Osteocyte (in vitro differentiated cells): ENCODE measurements at regions not wholly inside any gene's neighbourhood (a gene's known extent, or its start where the extent isn't known, plus 50 kb on each side); places are given as distances from the start of the nearest gene placed in this dataset.

Experiments used
- DNase-seq: peaks from one replicate; pipeline ENCODE4 v3.0.0; 2021; ENCODE audit warnings: mixed read lengths; ENCODE audit not compliant: unreplicated experiment; ENCODE audit errors: extremely low spot score
- H3K27ac Mint-ChIP-seq: one replicate; pipeline ENCODE4 v1.8.0; 2021; ENCODE audit warnings: mild to moderate bottlenecking, mixed read lengths; ENCODE audit not compliant: unreplicated experiment
- H3K27me3 Mint-ChIP-seq: one replicate; pipeline ENCODE4 v1.8.0; 2021; ENCODE audit warnings: mixed read lengths; ENCODE audit not compliant: unreplicated experiment
- H3K36me3 Mint-ChIP-seq: one replicate; pipeline ENCODE4 v1.8.0; 2021; ENCODE audit warnings: mixed read lengths; ENCODE audit not compliant: unreplicated experiment
- H3K4me1 Mint-ChIP-seq: one replicate; pipeline ENCODE4 v1.8.0; 2021; ENCODE audit warnings: mixed read lengths; ENCODE audit not compliant: unreplicated experiment
- H3K4me3 Mint-ChIP-seq: one replicate; pipeline ENCODE4 v1.8.0; 2021; ENCODE audit warnings: mild to moderate bottlenecking, moderate library complexity, mixed read lengths; ENCODE audit not compliant: unreplicated experiment
- H3K9me3 Mint-ChIP-seq: one replicate; pipeline ENCODE4 v1.8.0; 2021; ENCODE audit warnings: mixed read lengths; ENCODE audit not compliant: unreplicated experiment
- CTCF ChIP-seq: fragments of 200-600 bp; sonication (generic); IDR thresholded peaks from 2 replicates; pipeline ENCODE4 v1.5.0; 2021; ENCODE audit warnings: antibody characterized with exemption, mild to moderate bottlenecking, moderate library complexity

DNA sequence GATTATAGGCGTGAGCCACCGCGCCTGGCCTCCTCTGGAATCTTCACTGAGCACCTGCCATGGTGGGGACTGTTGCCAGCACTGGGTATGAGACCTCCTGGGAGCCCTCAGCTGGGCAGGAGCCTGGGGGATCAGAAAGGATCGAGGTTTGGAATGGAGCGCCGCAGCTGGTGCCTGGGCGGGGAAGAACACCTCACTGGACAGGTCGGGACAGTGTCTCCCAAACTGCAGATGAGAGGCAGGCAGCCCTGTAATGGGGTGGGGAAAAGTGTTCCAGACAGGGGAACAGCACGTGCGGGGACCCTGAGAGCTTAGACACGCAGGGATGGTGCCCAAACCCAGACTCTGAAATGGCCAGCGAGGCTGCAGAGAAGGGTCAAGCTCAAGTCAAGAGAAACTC is 150.9 kb upstream of the C1orf174 start:
- H3K4me3 Mint-ChIP-seq = no peak overlapping the region
- H3K27ac Mint-ChIP-seq = no peak overlapping the region
- no peak for TF ChIP-seq CTCF
- no peaks in the 10 kb centered on the region for H3K36me3 Mint-ChIP-seq
- no peaks in the 10 kb centered on the region for H3K4me1 Mint-ChIP-seq
- no peaks in the 10 kb centered on the region for H3K27me3 Mint-ChIP-seq
- peaks cover 5% of the 10 kb centered on the region for H3K9me3 Mint-ChIP-seq
- DNase-seq = no peak

DNA sequence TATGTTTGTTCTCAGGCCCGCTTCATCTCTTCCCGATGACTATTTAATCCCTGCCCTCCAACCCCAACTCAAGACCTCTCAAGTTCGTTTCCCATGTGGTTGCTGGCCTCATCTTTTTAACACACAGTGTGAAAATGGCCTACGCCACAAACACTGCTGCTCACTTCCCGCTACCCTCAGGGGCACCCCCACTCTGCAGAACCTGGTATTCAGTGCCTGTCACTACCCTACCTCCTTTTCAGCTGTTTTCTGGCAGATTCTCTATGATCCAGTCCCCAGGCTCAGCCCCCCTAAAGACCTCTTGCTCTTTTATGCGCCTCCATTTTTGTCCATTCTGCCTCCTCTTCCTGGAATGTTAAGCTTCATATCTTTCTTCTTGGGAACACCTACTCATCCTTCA is 152.6 kb upstream of the C1orf174 start:
- peaks cover 11% of the 10 kb centered on the region for H3K9me3 Mint-ChIP-seq
- H3K4me1 Mint-ChIP-seq = no peaks in the 10 kb centered on the region
- no peak for TF ChIP-seq CTCF
- H3K4me3 Mint-ChIP-seq = no peak overlapping the region
- H3K36me3 Mint-ChIP-seq = no peaks in the 10 kb centered on the region
- DNase-seq = no peak
- H3K27me3 Mint-ChIP-seq = no peaks in the 10 kb centered on the region
- no peak overlapping the region for H3K27ac Mint-ChIP-seq

DNA sequence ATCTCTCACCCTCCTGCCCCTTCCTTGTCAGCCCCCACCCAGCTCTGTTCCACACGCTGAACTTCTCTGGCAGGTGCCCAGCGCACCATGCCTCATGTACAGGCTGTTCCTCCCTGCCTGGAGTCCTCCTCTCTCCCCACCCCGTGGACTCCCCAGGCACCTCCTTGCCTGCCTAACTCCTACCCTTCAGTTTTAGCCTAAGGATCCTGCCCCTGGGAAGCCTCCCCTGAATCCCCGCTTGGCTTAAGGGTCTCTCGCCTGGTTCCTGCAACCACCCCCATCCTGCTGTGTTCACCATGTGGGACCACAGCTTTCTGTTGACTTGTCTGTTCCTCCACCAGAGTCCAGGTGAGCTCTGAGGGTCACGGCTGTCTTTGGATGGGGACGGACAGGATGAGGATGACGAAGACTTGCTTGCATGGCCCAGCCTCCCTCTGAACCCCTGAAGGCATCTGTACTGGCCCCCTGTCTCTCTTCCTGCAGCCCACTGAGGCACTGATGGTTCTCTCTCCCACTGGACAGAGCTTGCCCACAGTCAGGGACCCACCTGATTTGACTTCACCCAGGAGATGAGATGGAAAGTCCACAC is 153.2 kb upstream of the C1orf174 start:
- H3K27ac Mint-ChIP-seq = no peak overlapping the region
- no peak for DNase-seq
- H3K36me3 Mint-ChIP-seq = no peaks in the 10 kb centered on the region
- peaks cover 11% of the 10 kb centered on the region for H3K9me3 Mint-ChIP-seq
- H3K27me3 Mint-ChIP-seq = no peaks in the 10 kb centered on the region
- no peaks in the 10 kb centered on the region for H3K4me1 Mint-ChIP-seq
- H3K4me3 Mint-ChIP-seq = no peak overlapping the region
- no peak for TF ChIP-seq CTCF

DNA sequence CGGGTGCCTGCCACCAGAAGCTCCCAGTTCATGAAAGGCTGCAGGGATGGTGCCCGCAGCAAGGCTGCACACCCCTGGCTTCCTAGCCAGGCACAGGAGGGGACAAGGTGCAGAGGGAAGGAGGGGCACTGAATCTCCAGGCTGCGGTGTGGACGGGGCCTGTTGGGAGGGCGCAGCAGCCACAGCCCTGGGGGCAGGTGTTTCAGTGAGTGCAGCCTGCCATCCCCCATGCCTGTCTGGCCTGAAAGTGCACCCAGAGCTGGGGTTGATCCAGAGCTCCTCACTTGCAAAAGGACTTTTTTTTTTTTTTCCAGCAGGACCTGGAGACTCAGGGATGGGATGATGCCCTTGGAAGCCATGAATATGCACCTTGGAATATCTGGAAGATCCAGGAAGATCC is 153.7 kb upstream of the C1orf174 start:
- no peaks in the 10 kb centered on the region for H3K27me3 Mint-ChIP-seq
- no peak overlapping the region for H3K27ac Mint-ChIP-seq
- DNase-seq = no peak
- H3K9me3 Mint-ChIP-seq = peaks cover 11% of the 10 kb centered on the region
- no peaks in the 10 kb centered on the region for H3K36me3 Mint-ChIP-seq
- no peak overlapping the region for H3K4me3 Mint-ChIP-seq
- no peaks in the 10 kb centered on the region for H3K4me1 Mint-ChIP-seq
- TF ChIP-seq CTCF = no peak

DNA sequence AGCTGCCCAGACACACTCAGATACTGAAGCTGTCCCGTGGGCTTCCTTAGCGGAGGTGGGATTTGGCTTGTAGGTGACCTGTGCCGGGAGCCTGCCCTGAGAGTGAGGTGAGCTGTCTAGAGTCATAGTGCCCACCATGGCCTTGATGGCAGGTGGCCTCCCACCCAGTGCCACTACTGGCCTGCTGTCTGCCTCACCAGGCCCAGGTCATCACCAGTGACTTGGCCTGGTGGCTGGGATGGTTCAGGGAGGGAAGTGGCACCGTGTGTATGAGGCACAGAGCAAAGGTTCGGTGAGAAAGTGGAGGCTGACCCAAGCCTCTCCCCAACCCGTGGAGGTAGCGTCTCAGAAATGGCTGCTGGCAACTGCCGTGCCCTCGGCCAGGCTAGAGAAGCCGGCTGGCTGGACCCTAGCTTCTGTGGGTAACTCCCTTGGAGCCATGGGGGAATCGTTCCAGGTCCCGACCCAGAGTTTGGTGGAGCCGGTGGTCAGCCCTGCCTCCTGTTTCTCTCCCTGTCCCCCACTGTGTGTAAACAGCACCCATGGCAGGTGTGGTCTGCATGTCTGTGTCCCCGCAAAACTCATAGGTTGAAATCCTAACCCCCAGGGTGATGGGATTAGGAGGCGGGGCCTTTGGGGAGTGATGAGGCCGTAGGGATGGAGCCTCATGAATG is 155.4 kb upstream of the C1orf174 start:
- no peak overlapping the region for H3K4me3 Mint-ChIP-seq
- no peak for DNase-seq
- peaks cover 11% of the 10 kb centered on the region for H3K9me3 Mint-ChIP-seq
- no peak for TF ChIP-seq CTCF
- no peaks in the 10 kb centered on the region for H3K36me3 Mint-ChIP-seq
- H3K4me1 Mint-ChIP-seq = no peaks in the 10 kb centered on the region
- no peak overlapping the region for H3K27ac Mint-ChIP-seq
- no peaks in the 10 kb centered on the region for H3K27me3 Mint-ChIP-seq
